H9 (cell line): ENCODE measurements at regions not wholly inside any gene's neighbourhood (a gene's known extent, or its start where the extent isn't known, plus 50 kb on each side); places are given as distances from the start of the nearest gene placed in this dataset.

Experiments
- DNase-seq: peaks from one replicate; pipeline ENCODE4 v3.0.0-alpha.2; 2017
- H2AFZ ChIP-seq: one replicate; pipeline ENCODE4 v1.6.1; 2013; ENCODE audit warnings: mild to moderate bottlenecking, low read length, control low read depth, moderate library complexity
- H2AK5ac ChIP-seq: 2 replicates; pipeline ENCODE4 v1.6.1; 2013; ENCODE audit warnings: low read length, control low read depth, mixed read lengths; ENCODE audit not compliant: insufficient read length
- H2BK120ac ChIP-seq: one replicate; pipeline ENCODE4 v1.6.1; 2013; ENCODE audit warnings: low read depth, mild to moderate bottlenecking, low read length, control low read depth, inconsistent platforms; ENCODE audit not compliant: poor library complexity, severe bottlenecking
- H2BK12ac ChIP-seq: 2 replicates; pipeline ENCODE4 v1.6.1; 2013; ENCODE audit warnings: low read length, control low read depth, mixed read lengths, low read depth; ENCODE audit not compliant: insufficient read length
- H2BK15ac ChIP-seq: 2 replicates; pipeline ENCODE4 v1.6.1; 2013; ENCODE audit warnings: low read depth, low read length, control low read depth
- H2BK20ac ChIP-seq: one replicate; pipeline ENCODE4 v1.6.1; 2013; ENCODE audit warnings: low read depth, mild to moderate bottlenecking, low read length, control low read depth, inconsistent platforms; ENCODE audit not compliant: poor library complexity, severe bottlenecking
- H2BK5ac ChIP-seq: 2 replicates; pipeline ENCODE4 v1.6.1; 2013; ENCODE audit warnings: low read length, control low read depth, mixed read lengths; ENCODE audit not compliant: insufficient read length
- H3K14ac ChIP-seq: 2 replicates; pipeline ENCODE4 v1.6.1; 2013; ENCODE audit warnings: low read length, control low read depth; ENCODE audit not compliant: insufficient read depth
- H3K18ac ChIP-seq: 2 replicates; pipeline ENCODE4 v1.6.1; 2013; ENCODE audit warnings: low read depth, mild to moderate bottlenecking, mixed read lengths, low read length, control low read depth; ENCODE audit not compliant: insufficient read length
- H3K23ac ChIP-seq: 2 replicates; pipeline ENCODE4 v1.6.1; 2013; ENCODE audit warnings: low read length, control low read depth, mixed read lengths, low read depth; ENCODE audit not compliant: insufficient read length
- H3K23me2 ChIP-seq: 2 replicates; pipeline ENCODE4 v1.6.1; 2013; ENCODE audit warnings: low read depth, mild to moderate bottlenecking, mixed read lengths, low read length, control low read depth; ENCODE audit not compliant: insufficient read length, poor library complexity, severe bottlenecking
- H3K27ac ChIP-seq: 2 replicates; pipeline ENCODE4 v1.5.1; 2013; ENCODE audit warnings: low read length, control low read depth, mixed read lengths, low read depth; ENCODE audit not compliant: insufficient read length
- H3K27me3 ChIP-seq: 2 replicates; pipeline ENCODE4 v1.6.1; 2013; ENCODE audit warnings: low read length, control low read depth, inconsistent platforms; ENCODE audit not compliant: insufficient read depth
- H3K4ac ChIP-seq: 2 replicates; pipeline ENCODE4 v1.6.1; 2013; ENCODE audit warnings: low read depth, mild to moderate bottlenecking, control low read depth, inconsistent platforms, low read length, moderate library complexity
- H3K4me1 ChIP-seq: 2 replicates; pipeline ENCODE4 v1.6.1; 2013; ENCODE audit warnings: low read length, control low read depth, inconsistent platforms; ENCODE audit not compliant: insufficient read depth
- H3K4me2 ChIP-seq: 2 replicates; pipeline ENCODE4 v1.6.1; 2013; ENCODE audit warnings: low read length, control low read depth, mixed read lengths; ENCODE audit not compliant: insufficient read length, insufficient read depth
- H3K56ac ChIP-seq: 2 replicates; pipeline ENCODE4 v1.6.1; 2013; ENCODE audit warnings: low read depth, mild to moderate bottlenecking, mixed read lengths, low read length, control low read depth; ENCODE audit not compliant: insufficient read length
- H3K79me1 ChIP-seq: 2 replicates; pipeline ENCODE4 v1.6.1; 2013; ENCODE audit warnings: low read depth, mild to moderate bottlenecking, moderate library complexity, low read length, control low read depth, inconsistent platforms; ENCODE audit not compliant: insufficient read depth, poor library complexity, severe bottlenecking
- H3K79me2 ChIP-seq: 2 replicates; pipeline ENCODE4 v1.6.1; 2013; ENCODE audit warnings: low read length, control low read depth, inconsistent platforms; ENCODE audit not compliant: insufficient read depth
- H3K9ac ChIP-seq: 2 replicates; pipeline ENCODE4 v1.6.1; 2013; ENCODE audit warnings: low read length, control low read depth, mixed read lengths; ENCODE audit not compliant: insufficient read length; ENCODE audit errors: extremely low read depth
- H3K9me3 ChIP-seq: one replicate; pipeline ENCODE4 v1.6.1; 2013; ENCODE audit warnings: low read depth, low read length, inconsistent platforms; ENCODE audit not compliant: control insufficient read depth
- H3T11ph ChIP-seq: one replicate; pipeline ENCODE4 v1.6.1; 2013; ENCODE audit warnings: mild to moderate bottlenecking, low read length, control low read depth, inconsistent platforms
- H4K20me1 ChIP-seq: one replicate; pipeline ENCODE4 v1.6.1; 2013; ENCODE audit not compliant: control insufficient read depth, insufficient read length, insufficient read depth
- H4K5ac ChIP-seq: 2 replicates; pipeline ENCODE4 v1.6.1; 2013; ENCODE audit warnings: low read depth, mild to moderate bottlenecking, mixed read lengths, low read length, control low read depth; ENCODE audit not compliant: insufficient read length
- H4K8ac ChIP-seq: replicated peaks from 2 replicates; pipeline ENCODE4 v1.6.1; 2013; ENCODE audit warnings: low read length, control low read depth, mixed read lengths, low read depth; ENCODE audit not compliant: insufficient read length
- H4K91ac ChIP-seq: 2 replicates; pipeline ENCODE4 v1.6.1; 2013; ENCODE audit warnings: low read depth, mild to moderate bottlenecking, moderate library complexity, mixed read lengths, low read length, control low read depth; ENCODE audit not compliant: insufficient read length
- H3K27ac Mint-ChIP-seq, 3 experiments: 2 replicates in 2 of 3; 3 replicates in 1 of 3; pipeline ENCODE4 v1.8.0; 2020 to 2021; ENCODE audit warnings: mixed read lengths in 3 of 3, mild to moderate bottlenecking in 1 of 3, moderate library complexity in 1 of 3
- H3K27me3 Mint-ChIP-seq: 2 replicates; pipeline ENCODE4 v1.8.0; 2021; ENCODE audit warnings: low read depth, mild to moderate bottlenecking, moderate library complexity, mixed read lengths
- H3K36me3 Mint-ChIP-seq, 3 experiments: 2 replicates in 2 of 3; 3 replicates in 1 of 3; pipeline ENCODE4 v1.8.0; 2020 to 2021; ENCODE audit warnings: low read depth in 3 of 3, mixed read lengths in 3 of 3; ENCODE audit not compliant: insufficient read depth in 1 of 3
- H3K4me1 Mint-ChIP-seq, 2 experiments: 2 replicates each; pipeline ENCODE4 v1.8.0; 2020; ENCODE audit warnings: mixed read lengths in 2 of 2
- H3K4me3 Mint-ChIP-seq, 2 experiments: 2 replicates in 1 of 2; 3 replicates in 1 of 2; pipeline ENCODE4 v1.8.0; 2020 to 2021; ENCODE audit warnings: mild to moderate bottlenecking in 2 of 2, mixed read lengths in 2 of 2, moderate library complexity in 1 of 2
- H3K9me3 Mint-ChIP-seq, 2 experiments: 2 replicates in 1 of 2; 3 replicates in 1 of 2; pipeline ENCODE4 v1.8.0; 2020; ENCODE audit warnings: mild to moderate bottlenecking in 2 of 2, mixed read lengths in 2 of 2, moderate library complexity in 1 of 2
- CTCF ChIP-seq: fragments of 200-600 bp; sonication (generic); conservative IDR thresholded peaks from 3 replicates; pipeline ENCODE4 v1.8.0; 2021; ENCODE audit warnings: antibody characterized with exemption, mild to moderate bottlenecking

- H3K9ac ChIP-seq: no peak overlapping the region
- H3K9me3 Mint-ChIP-seq: peaks cover 5 to 6% of the 10 kb centered on the region in 2 experiments; a peak in 2 of 5 replicates
- H4K20me1 ChIP-seq: no peaks in the 10 kb centered on the region
- peaks cover 2 to 10% (median 2%) of the 10 kb centered on the region in 3 experiments; a peak in 4 of 7 replicates for H3K36me3 Mint-ChIP-seq
- H3K56ac ChIP-seq: no peak overlapping the region
- no peak overlapping the region for H3T11ph ChIP-seq
- H2BK15ac ChIP-seq: no peak overlapping the region
- H3K27ac Mint-ChIP-seq: no peak overlapping the region
- H3K4me1 ChIP-seq: no peaks in the 10 kb centered on the region
- TF ChIP-seq CTCF: no peak
- DNase-seq: no peak
- H2AK5ac ChIP-seq: no peak overlapping the region
- H3K4ac ChIP-seq: no peak overlapping the region
- no peak overlapping the region for H3K23ac ChIP-seq
- no peak overlapping the region for H3K14ac ChIP-seq
- H3K18ac ChIP-seq: no peak overlapping the region
- H4K5ac ChIP-seq: no peak overlapping the region
- no peak overlapping the region for H2BK5ac ChIP-seq
- no peaks in the 10 kb centered on the region for H3K23me2 ChIP-seq
- no peaks in the 10 kb centered on the region for H3K9me3 ChIP-seq
- no peaks in the 10 kb centered on the region for H3K79me2 ChIP-seq
- no peak overlapping the region for H2AFZ ChIP-seq
- no peak overlapping the region for H2BK20ac ChIP-seq
- H3K27me3 Mint-ChIP-seq: no peaks in the 10 kb centered on the region
- no peaks in the 10 kb centered on the region for H3K27me3 ChIP-seq
- H3K4me2 ChIP-seq: no peak overlapping the region
- H3K4me1 Mint-ChIP-seq: no peaks in the 10 kb centered on the region
- H3K79me1 ChIP-seq: no peaks in the 10 kb centered on the region
- no peak overlapping the region for H3K4me3 Mint-ChIP-seq
- no peak overlapping the region for H2BK120ac ChIP-seq
- no peak overlapping the region for H4K91ac ChIP-seq
- H4K8ac ChIP-seq: no peak overlapping the region
- no peak overlapping the region for H2BK12ac ChIP-seq
- H3K27ac ChIP-seq: no peak overlapping the region
Observed at GRCh38 chr7:84324136-84324630, 129.6 kb upstream of the SEMA3A start.
